ENCODE measurements at regions not wholly inside any gene's neighbourhood (a gene's known extent, or its start where the extent isn't known, plus 50 kb on each side); places are given as distances from the start of the nearest gene placed in this dataset.

DNA sequence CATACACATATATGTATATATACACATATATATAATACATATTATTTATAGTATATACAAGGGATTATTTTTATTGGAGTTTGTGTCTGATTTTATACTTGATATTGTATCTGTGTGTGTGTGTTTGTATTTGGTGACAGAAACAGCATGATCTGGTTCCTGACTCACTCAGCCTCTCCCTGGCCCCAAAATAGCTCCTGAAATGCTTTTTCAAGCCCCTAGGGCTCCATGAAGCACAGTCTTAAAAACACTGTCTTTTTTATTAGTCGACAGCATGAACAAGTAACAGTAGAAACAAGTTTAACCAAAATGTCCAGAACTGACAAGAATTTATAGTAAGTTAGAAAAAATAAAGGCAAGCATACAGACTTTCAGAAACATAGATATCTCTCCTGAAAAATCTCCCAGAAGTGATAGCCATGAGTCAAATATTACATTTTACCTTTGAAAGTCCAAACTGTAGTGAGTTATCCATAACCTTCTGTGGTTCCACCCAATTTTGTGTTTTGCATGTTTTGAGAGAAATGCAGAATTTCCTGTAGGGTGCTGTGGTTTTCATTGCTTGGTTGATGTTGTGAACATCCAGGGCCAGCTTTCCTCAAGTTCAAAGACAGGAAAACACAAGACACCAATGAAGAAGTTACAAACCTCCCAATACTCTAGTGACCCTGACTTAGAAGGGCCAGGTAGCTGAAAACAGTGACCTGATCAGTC, 98.5 kb upstream of the CCDC80 start:
- Histone ChIP-seq H3K4ac (ENCODE audit: low read depth, low read length) (0 out of 2 replicates have a peak overlapping the region, but pooled peaks have one; percentile 10), H2AK9ac (replicated peaks; ENCODE audit: low read depth, low read length, poor library complexity) (no peak overlapping the region), H2BK5ac (ENCODE audit: low read depth, low read length, poor library complexity, severe bottlenecking) (no peak overlapping the region), H2AK5ac (ENCODE audit: low read depth, low read length) (no peak overlapping the region; the same call in 1 of the 2 replicates), H3K9me1 (ENCODE audit: insufficient read depth, low read length) (no peaks in the 10 kb centered on the region), H3K9me3 (ENCODE audit: control insufficient read depth, insufficient read depth, low read length) (no peaks in the 10 kb centered on the region), H3K4me3 (ENCODE audit: insufficient read depth, low read depth, low read length) (no peak overlapping the region), H2BK120ac (ENCODE audit: low read depth, low read length) (0 out of 2 replicates have a peak overlapping the region, but pooled peaks have one; percentile 19), H3K56ac (ENCODE audit: extremely low read depth, insufficient read depth, low read length) (no peak overlapping the region), H3K9ac (ENCODE audit: low read depth, low read length) (no peak overlapping the region), H4K5ac (ENCODE audit: low read depth, low read length) (peak overlapping the region; percentile 29; the same call in 1 of the 2 replicates), H3K27ac (ENCODE audit: insufficient read depth, low read length) (no peak overlapping the region), H2BK20ac (ENCODE audit: low read depth, low read length) (0 out of 2 replicates have a peak overlapping the region, but pooled peaks have one; percentile 14), H4K91ac (ENCODE audit: insufficient read depth, low read depth, low read length) (no peak overlapping the region), H3K79me1 (ENCODE audit: low read depth in 1 of 2, low read length in 2 of 2) (no peaks in the 10 kb centered on the region), H3K23ac (ENCODE audit: low read depth, low read length) (no peak overlapping the region), H3K36me3 (ENCODE audit: control insufficient read depth, insufficient read depth, low read length) (no peaks in the 10 kb centered on the region), H2AFZ (replicated peaks; ENCODE audit: low read length, poor library complexity) (no peak overlapping the region), H3K4me1 (ENCODE audit: control insufficient read depth, insufficient read depth, low read length) (no peaks in the 10 kb centered on the region), H2BK15ac (ENCODE audit: low read depth, low read length) (0 out of 3 replicates have a peak overlapping the region, but pooled peaks have one; percentile 4), H3K4me2 (ENCODE audit: low read depth, low read length) (no peak overlapping the region), H4K8ac (ENCODE audit: low read depth in 2 of 2, low read length in 2 of 2) (no peak overlapping the region), H4K20me1 (ENCODE audit: insufficient read depth, low read length) (no peaks in the 10 kb centered on the region), H3K27me3 (ENCODE audit: control insufficient read depth, insufficient read depth, low read length) (no peaks in the 10 kb centered on the region), H3K18ac (ENCODE audit: low read depth, low read length) (peak overlapping the region; percentile 51; the same call in 1 of the 2 replicates), H3K14ac (replicated peaks; ENCODE audit: low read depth, low read length) (no peak overlapping the region)
- in situ Hi-C loops (cut with MboI; ENCODE audit: low sequenced_read_pairs): loop anchor here (10.0 kb wide), 1 partner anchor 245 kb away; no protein-coding TSS in a partner anchor
- ChIA-PET POLR2A (ENCODE audit: unreplicated experiment) (no interaction called here), CTCF (interaction anchor here (0.6 kb wide), 1 partner anchor 257 kb away, joined by 3 read pairs; no protein-coding TSS in a partner anchor)
- intact Hi-C loops (cut with micrococcal nuclease): loop anchor here (5.0 to 10.0 kb wide), 3 partner anchors 155 to 885 kb away; partner anchors contain the start of gene GTPBP8
- dilution Hi-C loops (cut with HindIII; ENCODE audit: low sequenced_read_pairs, unreplicated experiment): no loop called here
- no TSS peak for BruUV-seq (replicated peaks)
- TF ChIP-seq, protein P1, sequence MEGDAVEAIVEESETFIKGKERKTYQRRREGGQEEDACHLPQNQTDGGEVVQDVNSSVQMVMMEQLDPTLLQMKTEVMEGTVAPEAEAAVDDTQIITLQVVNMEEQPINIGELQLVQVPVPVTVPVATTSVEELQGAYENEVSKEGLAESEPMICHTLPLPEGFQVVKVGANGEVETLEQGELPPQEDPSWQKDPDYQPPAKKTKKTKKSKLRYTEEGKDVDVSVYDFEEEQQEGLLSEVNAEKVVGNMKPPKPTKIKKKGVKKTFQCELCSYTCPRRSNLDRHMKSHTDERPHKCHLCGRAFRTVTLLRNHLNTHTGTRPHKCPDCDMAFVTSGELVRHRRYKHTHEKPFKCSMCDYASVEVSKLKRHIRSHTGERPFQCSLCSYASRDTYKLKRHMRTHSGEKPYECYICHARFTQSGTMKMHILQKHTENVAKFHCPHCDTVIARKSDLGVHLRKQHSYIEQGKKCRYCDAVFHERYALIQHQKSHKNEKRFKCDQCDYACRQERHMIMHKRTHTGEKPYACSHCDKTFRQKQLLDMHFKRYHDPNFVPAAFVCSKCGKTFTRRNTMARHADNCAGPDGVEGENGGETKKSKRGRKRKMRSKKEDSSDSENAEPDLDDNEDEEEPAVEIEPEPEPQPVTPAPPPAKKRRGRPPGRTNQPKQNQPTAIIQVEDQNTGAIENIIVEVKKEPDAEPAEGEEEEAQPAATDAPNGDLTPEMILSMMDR (conservative IDR thresholded peaks at IDR 0.05; ENCODE audit: low read depth, low read length): 0 out of 2 replicates have a peak, but pooled peaks have one; percentile 6
- TF ChIP-seq CEBPB (IDR thresholded peaks at IDR 0.05; ENCODE audit: low read depth, low read length) (no peak), RAD21 (IDR thresholded peaks at IDR 0.05; ENCODE audit: low read length) (no peak)
- WGBS, 2 experiments (ENCODE audit: extremely low coverage in 2 of 2, insufficient read length in 1 of 2): no CpG with 5 or more reads among the region's 1 CpG
- DNase-seq (peak; percentile 50), ATAC-seq (ENCODE audit: low read depth) (0 out of 2 replicates have a peak, but pooled peaks have one; percentile 44)

Measured in IMR-90 (cell line).